OCI-LY1 (cell line): ENCODE measurements at regions not wholly inside any gene's neighbourhood (a gene's known extent, or its start where the extent isn't known, plus 50 kb on each side); places are given as distances from the start of the nearest gene placed in this dataset.

Experiments used
- H2AFZ ChIP-seq: fragments of 200-600 bp; sonication (generic), shearing (Covaris generic); 2 replicates; pipeline ENCODE4 v1.6.0; 2014; ENCODE audit warnings: antibody characterized with exemption, mild to moderate bottlenecking, low read length
- H3F3A ChIP-seq: fragments of 200-600 bp; sonication (generic), shearing (Covaris generic); 2 replicates; pipeline ENCODE4 v1.6.0; 2014; ENCODE audit warnings: mild to moderate bottlenecking, antibody characterized with exemption, low read length, moderate library complexity; ENCODE audit not compliant: insufficient read depth
- H3K27ac ChIP-seq: fragments of 200-600 bp; sonication (generic); 2 replicates; pipeline ENCODE4 v1.5.1; 2014; ENCODE audit warnings: low read length, mixed run types, mild to moderate bottlenecking, low read depth; ENCODE audit not compliant: poor library complexity, severe bottlenecking
- H3K27me3 ChIP-seq: fragments of 200-600 bp; sonication (generic); 2 replicates; pipeline ENCODE4 v1.6.0; 2014; ENCODE audit warnings: antibody characterized with exemption, mild to moderate bottlenecking, low read length, moderate library complexity; ENCODE audit not compliant: insufficient read depth
- H3K36me3 ChIP-seq: fragments of 200-600 bp; sonication (generic); 2 replicates; pipeline ENCODE4 v1.6.1; 2014; ENCODE audit warnings: mild to moderate bottlenecking, antibody characterized with exemption, low read length, moderate library complexity, mixed read lengths; ENCODE audit not compliant: insufficient read depth
- H3K4me1 ChIP-seq: fragments of 200-600 bp; sonication (generic); 2 replicates; pipeline ENCODE4 v1.5.1; 2014; ENCODE audit warnings: mild to moderate bottlenecking, low read length, moderate library complexity; ENCODE audit not compliant: insufficient read depth, severe bottlenecking
- H3K4me2 ChIP-seq: fragments of 200-600 bp; sonication (generic), shearing (Covaris generic); 2 replicates; pipeline ENCODE4 v1.6.1; 2014; ENCODE audit warnings: low read length
- H3K4me3 ChIP-seq: fragments of 200-600 bp; sonication (generic); 2 replicates; pipeline ENCODE4 v1.5.1; 2014; ENCODE audit warnings: low read length, low read depth, mild to moderate bottlenecking, mixed read lengths; ENCODE audit not compliant: poor library complexity, severe bottlenecking
- H3K79me2 ChIP-seq: fragments of 200-600 bp; shearing (Covaris generic); 2 replicates; pipeline ENCODE4 v1.6.1; 2016; ENCODE audit warnings: mixed run types, low read length, mixed read lengths; ENCODE audit not compliant: insufficient read depth
- H3K9ac ChIP-seq: fragments of 200-600 bp; sonication (generic), shearing (Covaris generic); 2 replicates; pipeline ENCODE4 v1.6.1; 2014; ENCODE audit warnings: mild to moderate bottlenecking, low read length, mixed read lengths
- H3K9me2 ChIP-seq: fragments of 200-600 bp; sonication (generic), shearing (Covaris generic); 2 replicates; pipeline ENCODE4 v1.6.1; 2014; ENCODE audit warnings: low read depth, mild to moderate bottlenecking, low read length, mixed read lengths
- H3K9me3 ChIP-seq: fragments of 200-600 bp; shearing (Covaris generic); 2 replicates; pipeline ENCODE4 v1.6.1; 2014; ENCODE audit warnings: low read length, mixed read lengths
- H4K20me1 ChIP-seq: fragments of 200-600 bp; sonication (generic), shearing (Covaris generic); 2 replicates; pipeline ENCODE4 v1.6.0; 2016; ENCODE audit warnings: mild to moderate bottlenecking, low read length; ENCODE audit not compliant: insufficient read depth
- EZH2 ChIP-seq: fragments of 200-600 bp; sonication (generic), shearing (Covaris generic); IDR thresholded peaks from 2 replicates; pipeline ENCODE4 v1.8.0; 2017; ENCODE audit warnings: borderline replicate concordance, mixed run types, mild to moderate bottlenecking, antibody characterized with exemption, low read length, moderate library complexity, mixed read lengths
- TF ChIP-seq, protein P1 (sequence below): fragments of 200-600 bp; sonication (generic), shearing (Covaris generic); IDR thresholded peaks from 2 replicates; pipeline ENCODE4 v1.5.1; 2017; ENCODE audit warnings: mild to moderate bottlenecking, antibody characterized with exemption, low read length, moderate library complexity, mixed read lengths

DNA sequence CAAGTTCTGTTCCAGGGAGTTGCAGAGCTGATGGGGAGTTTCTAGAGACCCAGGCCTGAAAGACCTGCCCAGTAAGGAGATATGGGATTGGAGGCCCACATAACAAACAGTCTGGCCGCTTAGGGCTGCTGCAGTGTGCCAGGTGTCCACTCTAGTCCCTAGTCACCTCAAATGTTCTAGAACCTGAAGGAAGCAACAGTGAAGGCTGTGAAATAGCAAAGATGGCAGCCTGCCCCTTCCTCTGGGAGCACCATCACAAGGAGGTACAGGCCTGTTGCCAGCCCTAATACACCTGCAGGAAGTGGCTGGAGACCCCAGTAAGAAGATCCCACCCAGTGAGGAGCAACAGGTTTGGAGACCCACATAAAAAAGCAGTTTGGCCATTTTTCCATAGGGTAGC lies 783.8 kb upstream of the EDIL3 start:
- TF ChIP-seq EZH2, result no peak
- TF ChIP-seq, protein P1, sequence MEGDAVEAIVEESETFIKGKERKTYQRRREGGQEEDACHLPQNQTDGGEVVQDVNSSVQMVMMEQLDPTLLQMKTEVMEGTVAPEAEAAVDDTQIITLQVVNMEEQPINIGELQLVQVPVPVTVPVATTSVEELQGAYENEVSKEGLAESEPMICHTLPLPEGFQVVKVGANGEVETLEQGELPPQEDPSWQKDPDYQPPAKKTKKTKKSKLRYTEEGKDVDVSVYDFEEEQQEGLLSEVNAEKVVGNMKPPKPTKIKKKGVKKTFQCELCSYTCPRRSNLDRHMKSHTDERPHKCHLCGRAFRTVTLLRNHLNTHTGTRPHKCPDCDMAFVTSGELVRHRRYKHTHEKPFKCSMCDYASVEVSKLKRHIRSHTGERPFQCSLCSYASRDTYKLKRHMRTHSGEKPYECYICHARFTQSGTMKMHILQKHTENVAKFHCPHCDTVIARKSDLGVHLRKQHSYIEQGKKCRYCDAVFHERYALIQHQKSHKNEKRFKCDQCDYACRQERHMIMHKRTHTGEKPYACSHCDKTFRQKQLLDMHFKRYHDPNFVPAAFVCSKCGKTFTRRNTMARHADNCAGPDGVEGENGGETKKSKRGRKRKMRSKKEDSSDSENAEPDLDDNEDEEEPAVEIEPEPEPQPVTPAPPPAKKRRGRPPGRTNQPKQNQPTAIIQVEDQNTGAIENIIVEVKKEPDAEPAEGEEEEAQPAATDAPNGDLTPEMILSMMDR, result no peak
- no peak overlapping the region for H3K4me3 ChIP-seq
- no peaks in the 10 kb centered on the region for H3K79me2 ChIP-seq
- no peaks in the 10 kb centered on the region for H3K9me3 ChIP-seq
- H3K9me2 ChIP-seq, result no peaks in the 10 kb centered on the region
- H3K4me1 ChIP-seq, result no peaks in the 10 kb centered on the region
- no peak overlapping the region for H3K9ac ChIP-seq
- no peaks in the 10 kb centered on the region for H3K36me3 ChIP-seq
- H2AFZ ChIP-seq, result no peak overlapping the region
- H3K27ac ChIP-seq, result no peak overlapping the region
- no peaks in the 10 kb centered on the region for H3F3A ChIP-seq
- no peaks in the 10 kb centered on the region for H4K20me1 ChIP-seq
- no peaks in the 10 kb centered on the region for H3K27me3 ChIP-seq
- no peak overlapping the region for H3K4me2 ChIP-seq

DNA sequence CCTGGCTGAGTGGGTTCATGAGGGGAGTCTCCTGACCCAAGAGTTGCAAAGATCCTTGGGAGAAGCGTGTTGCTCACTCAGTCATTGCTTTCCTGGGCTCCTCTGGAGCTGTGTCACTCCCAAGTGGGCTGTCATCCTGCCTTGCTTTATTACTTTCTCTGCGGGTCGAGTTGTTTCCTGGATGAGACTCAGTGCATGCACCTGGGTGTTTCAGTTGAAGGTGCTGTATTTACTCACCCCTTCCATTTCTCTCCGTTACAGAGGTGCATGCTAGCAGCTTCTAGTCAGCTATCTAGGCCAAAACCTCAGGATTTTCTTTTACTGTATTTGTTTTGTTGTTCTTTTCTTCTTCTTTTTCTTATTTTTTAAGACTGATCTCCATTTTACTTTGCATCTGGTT lies 785.5 kb upstream of the EDIL3 start:
- H3K4me3 ChIP-seq, result no peak overlapping the region
- no peaks in the 10 kb centered on the region for H4K20me1 ChIP-seq
- H3K9ac ChIP-seq, result no peak overlapping the region
- H3K9me2 ChIP-seq, result no peaks in the 10 kb centered on the region
- H3K9me3 ChIP-seq, result no peaks in the 10 kb centered on the region
- H3K4me2 ChIP-seq, result no peak overlapping the region
- no peaks in the 10 kb centered on the region for H3F3A ChIP-seq
- TF ChIP-seq EZH2, result no peak
- TF ChIP-seq, protein P1, result no peak
- no peaks in the 10 kb centered on the region for H3K27me3 ChIP-seq
- no peak overlapping the region for H2AFZ ChIP-seq
- H3K36me3 ChIP-seq, result no peaks in the 10 kb centered on the region
- H3K27ac ChIP-seq, result no peak overlapping the region
- no peaks in the 10 kb centered on the region for H3K79me2 ChIP-seq
- no peaks in the 10 kb centered on the region for H3K4me1 ChIP-seq

DNA sequence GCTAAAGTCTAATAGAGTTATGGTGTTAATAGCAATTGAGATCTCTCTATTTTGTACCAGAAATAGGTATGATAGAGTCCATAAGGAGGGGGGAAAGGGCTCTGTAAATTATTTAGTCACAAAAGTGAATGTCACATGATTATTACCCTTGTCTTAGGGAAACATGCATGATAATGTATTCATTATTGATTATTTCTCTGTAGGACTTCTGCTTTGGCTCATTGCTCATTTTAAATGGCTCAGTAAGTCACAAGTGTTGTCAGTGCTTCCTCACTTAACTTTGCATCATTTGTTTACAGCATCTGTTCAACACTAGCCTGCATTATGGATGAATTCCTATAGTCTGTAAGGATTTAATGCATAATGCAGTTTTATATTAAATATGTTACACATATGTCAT lies 788.8 kb upstream of the EDIL3 start:
- Histone ChIP-seq H3K27ac (no peak overlapping the region), H3F3A (no peaks in the 10 kb centered on the region), H3K9ac (no peak overlapping the region), H3K36me3 (no peaks in the 10 kb centered on the region), H3K27me3 (no peaks in the 10 kb centered on the region), H2AFZ (no peak overlapping the region), H3K4me3 (no peak overlapping the region), H3K9me2 (no peaks in the 10 kb centered on the region), H3K79me2 (no peaks in the 10 kb centered on the region), H4K20me1 (no peaks in the 10 kb centered on the region), H3K9me3 (no peaks in the 10 kb centered on the region), H3K4me1 (no peaks in the 10 kb centered on the region), H3K4me2 (no peak overlapping the region)
- TF ChIP-seq, protein P1, result no peak
- no peak for TF ChIP-seq EZH2
